SK-N-SH (cell line): ENCODE measurements at regions not wholly inside any gene's neighbourhood (a gene's known extent, or its start where the extent isn't known, plus 50 kb on each side); places are given as distances from the start of the nearest gene placed in this dataset.

Source experiments
- CHD2 ChIP-seq: fragments of 150-350 bp; IDR thresholded peaks from 2 replicates; pipeline ENCODE4 v1.6.1; 2018; ENCODE audit warnings: low read length; ENCODE audit not compliant: partially characterized antibody
- EP300 ChIP-seq, 2 experiments: IDR thresholded peaks; 2 replicates each; pipeline versions ENCODE4 v1.4.0 to v1.6.1; 2012; ENCODE audit warnings: borderline replicate concordance in 1 of 2, low read depth in 1 of 2, low read length in 1 of 2
- EZH2phosphoT487 ChIP-seq: fragments of 200-600 bp; sonication (generic); IDR thresholded peaks from 2 replicates; pipeline ENCODE4 v1.6.1; 2017; ENCODE audit warnings: low read depth, mixed run types, mild to moderate bottlenecking, antibody characterized with exemption, moderate library complexity, borderline replicate concordance
- FOSL2 ChIP-seq: IDR thresholded peaks from 2 replicates; pipeline ENCODE4 v1.4.0; 2012; ENCODE audit warnings: low read depth, mild to moderate bottlenecking, moderate library complexity, borderline replicate concordance
- FOXM1 ChIP-seq: IDR thresholded peaks from 2 replicates; pipeline ENCODE4 v1.4.0; 2012; ENCODE audit warnings: low read depth, mild to moderate bottlenecking
- GABPA ChIP-seq: IDR thresholded peaks from 2 replicates; pipeline ENCODE4 v1.4.0; 2012; ENCODE audit warnings: low read depth, mild to moderate bottlenecking
- POLR2AphosphoS5 ChIP-seq: IDR thresholded peaks from 2 replicates; pipeline ENCODE4 v1.6.1; 2012; ENCODE audit warnings: low read depth, low read length
- RAD21 ChIP-seq: IDR thresholded peaks from 2 replicates; pipeline ENCODE4 v1.6.1; 2012; ENCODE audit warnings: mild to moderate bottlenecking, low read length
- RCOR1 ChIP-seq: fragments of 150-350 bp; IDR thresholded peaks from 2 replicates; pipeline ENCODE4 v1.6.1; 2017; ENCODE audit warnings: antibody characterized with exemption, low read length
- SMC3 ChIP-seq: IDR thresholded peaks from 2 replicates; pipeline ENCODE4 v1.6.1; 2012; ENCODE audit warnings: low read depth, low read length, improper control_type of control experiment
- TF ChIP-seq, protein P1 (sequence below): fragments of 200-600 bp; sonication (generic); IDR thresholded peaks from 2 replicates; pipeline ENCODE4 v1.6.1; 2017; ENCODE audit warnings: antibody characterized with exemption, mild to moderate bottlenecking, moderate library complexity
- TF ChIP-seq, protein P2 (sequence below): IDR thresholded peaks from 2 replicates; pipeline ENCODE4 v1.6.1; 2012; ENCODE audit warnings: mild to moderate bottlenecking, low read depth, low read length, moderate library complexity
- TF ChIP-seq, protein P3 (sequence below): IDR thresholded peaks from 2 replicates; pipeline ENCODE4; 2012
- TF ChIP-seq, protein P4 (sequence below): IDR thresholded peaks from 2 replicates; pipeline ENCODE4 v1.4.0; 2012; ENCODE audit warnings: low read depth

DNA sequence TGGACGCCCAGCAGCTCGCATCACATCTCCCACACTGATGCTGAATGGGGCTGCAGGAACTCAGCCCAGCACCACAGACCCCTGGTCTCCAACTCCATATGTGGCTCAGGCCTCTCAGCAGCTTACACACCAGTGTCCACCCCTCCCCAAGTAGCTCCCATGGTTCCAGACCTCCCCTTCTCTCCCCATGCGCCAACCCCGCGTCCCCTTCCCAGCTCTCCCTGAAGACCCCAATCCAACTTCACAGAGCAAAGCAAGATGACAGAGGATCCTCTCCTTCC is 188.9 kb downstream of the SH3BP4 start:
- TF ChIP-seq, protein P1, sequence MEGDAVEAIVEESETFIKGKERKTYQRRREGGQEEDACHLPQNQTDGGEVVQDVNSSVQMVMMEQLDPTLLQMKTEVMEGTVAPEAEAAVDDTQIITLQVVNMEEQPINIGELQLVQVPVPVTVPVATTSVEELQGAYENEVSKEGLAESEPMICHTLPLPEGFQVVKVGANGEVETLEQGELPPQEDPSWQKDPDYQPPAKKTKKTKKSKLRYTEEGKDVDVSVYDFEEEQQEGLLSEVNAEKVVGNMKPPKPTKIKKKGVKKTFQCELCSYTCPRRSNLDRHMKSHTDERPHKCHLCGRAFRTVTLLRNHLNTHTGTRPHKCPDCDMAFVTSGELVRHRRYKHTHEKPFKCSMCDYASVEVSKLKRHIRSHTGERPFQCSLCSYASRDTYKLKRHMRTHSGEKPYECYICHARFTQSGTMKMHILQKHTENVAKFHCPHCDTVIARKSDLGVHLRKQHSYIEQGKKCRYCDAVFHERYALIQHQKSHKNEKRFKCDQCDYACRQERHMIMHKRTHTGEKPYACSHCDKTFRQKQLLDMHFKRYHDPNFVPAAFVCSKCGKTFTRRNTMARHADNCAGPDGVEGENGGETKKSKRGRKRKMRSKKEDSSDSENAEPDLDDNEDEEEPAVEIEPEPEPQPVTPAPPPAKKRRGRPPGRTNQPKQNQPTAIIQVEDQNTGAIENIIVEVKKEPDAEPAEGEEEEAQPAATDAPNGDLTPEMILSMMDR: no peak
- TF ChIP-seq, protein P2, sequence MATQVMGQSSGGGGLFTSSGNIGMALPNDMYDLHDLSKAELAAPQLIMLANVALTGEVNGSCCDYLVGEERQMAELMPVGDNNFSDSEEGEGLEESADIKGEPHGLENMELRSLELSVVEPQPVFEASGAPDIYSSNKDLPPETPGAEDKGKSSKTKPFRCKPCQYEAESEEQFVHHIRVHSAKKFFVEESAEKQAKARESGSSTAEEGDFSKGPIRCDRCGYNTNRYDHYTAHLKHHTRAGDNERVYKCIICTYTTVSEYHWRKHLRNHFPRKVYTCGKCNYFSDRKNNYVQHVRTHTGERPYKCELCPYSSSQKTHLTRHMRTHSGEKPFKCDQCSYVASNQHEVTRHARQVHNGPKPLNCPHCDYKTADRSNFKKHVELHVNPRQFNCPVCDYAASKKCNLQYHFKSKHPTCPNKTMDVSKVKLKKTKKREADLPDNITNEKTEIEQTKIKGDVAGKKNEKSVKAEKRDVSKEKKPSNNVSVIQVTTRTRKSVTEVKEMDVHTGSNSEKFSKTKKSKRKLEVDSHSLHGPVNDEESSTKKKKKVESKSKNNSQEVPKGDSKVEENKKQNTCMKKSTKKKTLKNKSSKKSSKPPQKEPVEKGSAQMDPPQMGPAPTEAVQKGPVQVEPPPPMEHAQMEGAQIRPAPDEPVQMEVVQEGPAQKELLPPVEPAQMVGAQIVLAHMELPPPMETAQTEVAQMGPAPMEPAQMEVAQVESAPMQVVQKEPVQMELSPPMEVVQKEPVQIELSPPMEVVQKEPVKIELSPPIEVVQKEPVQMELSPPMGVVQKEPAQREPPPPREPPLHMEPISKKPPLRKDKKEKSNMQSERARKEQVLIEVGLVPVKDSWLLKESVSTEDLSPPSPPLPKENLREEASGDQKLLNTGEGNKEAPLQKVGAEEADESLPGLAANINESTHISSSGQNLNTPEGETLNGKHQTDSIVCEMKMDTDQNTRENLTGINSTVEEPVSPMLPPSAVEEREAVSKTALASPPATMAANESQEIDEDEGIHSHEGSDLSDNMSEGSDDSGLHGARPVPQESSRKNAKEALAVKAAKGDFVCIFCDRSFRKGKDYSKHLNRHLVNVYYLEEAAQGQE: no peak
- TF ChIP-seq SMC3 (no peak), RAD21 (no peak), POLR2AphosphoS5 (no peak), CHD2 (no peak), FOSL2 (no peak), RCOR1 (no peak), FOXM1 (no peak), EP300 (IDR thresholded peaks at IDR 0.05; ENCODE audit: borderline replicate concordance in 1 of 2, low read depth in 1 of 2, low read length in 1 of 2) (no peak), EZH2phosphoT487 (no peak), GABPA (no peak)
- TF ChIP-seq, protein P3, sequence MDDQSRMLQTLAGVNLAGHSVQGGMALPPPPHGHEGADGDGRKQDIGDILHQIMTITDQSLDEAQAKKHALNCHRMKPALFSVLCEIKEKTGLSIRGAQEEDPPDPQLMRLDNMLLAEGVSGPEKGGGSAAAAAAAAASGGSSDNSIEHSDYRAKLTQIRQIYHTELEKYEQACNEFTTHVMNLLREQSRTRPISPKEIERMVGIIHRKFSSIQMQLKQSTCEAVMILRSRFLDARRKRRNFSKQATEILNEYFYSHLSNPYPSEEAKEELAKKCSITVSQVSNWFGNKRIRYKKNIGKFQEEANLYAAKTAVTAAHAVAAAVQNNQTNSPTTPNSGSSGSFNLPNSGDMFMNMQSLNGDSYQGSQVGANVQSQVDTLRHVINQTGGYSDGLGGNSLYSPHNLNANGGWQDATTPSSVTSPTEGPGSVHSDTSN: no peak
- TF ChIP-seq, protein P4, sequence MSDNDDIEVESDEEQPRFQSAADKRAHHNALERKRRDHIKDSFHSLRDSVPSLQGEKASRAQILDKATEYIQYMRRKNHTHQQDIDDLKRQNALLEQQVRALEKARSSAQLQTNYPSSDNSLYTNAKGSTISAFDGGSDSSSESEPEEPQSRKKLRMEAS: no peak
